ENCODE measurements at regions not wholly inside any gene's neighbourhood (a gene's known extent, or its start where the extent isn't known, plus 50 kb on each side); places are given as distances from the start of the nearest gene placed in this dataset.

GRCh38 chr3:135440746-135441145 lies 524.8 kb upstream of the PPP2R3A start:
- no peak for TF ChIP-seq CTCF (conservative IDR thresholded peaks at IDR 0.05 in 1 of 2, IDR thresholded peaks at IDR 0.05 in 1 of 2; ENCODE audit: low read depth in 1 of 2, low read length in 2 of 2)
- TF ChIP-seq EZH2 (IDR thresholded peaks at IDR 0.05; ENCODE audit: low read length, missing control alignments) = no peak
